Left lobe of liver (tissue), 2 donors: ENCODE measurements at regions not wholly inside any gene's neighbourhood (a gene's known extent, or its start where the extent isn't known, plus 50 kb on each side); places are given as distances from the start of the nearest gene placed in this dataset.
"Not testable (repeated sequence)": the region's sequence is repeated elsewhere in the genome, so short reads cannot be mapped to it uniquely, and the experiment has no call there.

Source experiments
- ATAC-seq: fragments of 200-7000 bp; cut with Tn5 transposase; one replicate; pipeline ENCODE4 v1.9.1; 2020; ENCODE audit warnings: mild to moderate bottlenecking, moderate library complexity
- DNase-seq: peaks from one replicate; pipeline ENCODE4 v3.0.0-alpha.2; 2020; ENCODE audit warnings: low spot score
- donor health status: DM: no; HTN: no; CAD: no; lungs with moderate emphysema.
- donor health status: DM: no; HTN: yes; CAD: no.

- no peak for DNase-seq
- no peak for ATAC-seq
Observed at GRCh38 chr4:117014236-117014635, 71.1 kb downstream of the TRAM1L1 start.

DNA sequence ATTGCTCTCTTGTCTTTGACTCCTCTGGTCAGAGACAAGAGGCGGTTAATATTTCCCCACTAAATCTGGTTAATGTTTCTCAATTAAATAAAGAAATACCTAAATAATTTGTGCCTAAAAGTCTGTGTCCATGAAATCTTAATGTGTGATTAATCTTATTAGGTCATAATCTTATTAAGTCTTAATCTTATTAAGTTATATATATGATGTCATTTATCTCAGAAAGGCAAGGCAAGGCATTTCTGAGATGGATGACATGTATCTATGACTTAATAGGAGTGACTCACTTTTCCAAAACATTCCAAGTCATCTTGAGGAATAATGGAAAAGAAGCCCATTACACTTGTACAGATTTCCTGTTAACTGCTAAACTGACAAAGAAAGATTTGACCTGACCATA is 74.7 kb downstream of the TRAM1L1 start:
- no peak for DNase-seq
- no peak for ATAC-seq

DNA sequence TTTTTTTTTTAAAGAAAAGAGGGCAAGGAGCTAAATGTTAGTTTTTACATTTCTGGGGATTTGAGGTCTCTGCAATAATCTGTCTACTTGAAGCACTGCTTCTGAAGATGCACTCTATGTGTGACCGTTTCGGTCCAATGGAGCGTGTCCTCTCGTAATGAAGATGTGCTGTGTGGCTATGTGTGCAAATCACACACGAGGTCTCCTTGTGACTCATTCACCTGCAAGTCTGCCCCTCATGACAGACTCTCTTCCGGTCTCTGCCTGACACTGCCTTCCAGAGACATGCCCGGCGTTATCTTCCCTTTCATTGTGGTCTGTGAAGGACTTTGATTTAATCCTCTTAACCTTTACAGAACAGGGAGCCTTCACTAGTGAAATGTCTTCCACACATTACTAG is 84.3 kb downstream of the TRAM1L1 start:
- ATAC-seq (no peak), DNase-seq (no peak)

GRCh38 chr4:116982656-116983055 is 102.7 kb downstream of the TRAM1L1 start:
- DNase-seq (no peak), ATAC-seq (no peak)

- not testable (repeated sequence) for ATAC-seq, DNase-seq
Observed at GRCh38 chr4:116980436-116980835, 104.9 kb downstream of the TRAM1L1 start.

DNA sequence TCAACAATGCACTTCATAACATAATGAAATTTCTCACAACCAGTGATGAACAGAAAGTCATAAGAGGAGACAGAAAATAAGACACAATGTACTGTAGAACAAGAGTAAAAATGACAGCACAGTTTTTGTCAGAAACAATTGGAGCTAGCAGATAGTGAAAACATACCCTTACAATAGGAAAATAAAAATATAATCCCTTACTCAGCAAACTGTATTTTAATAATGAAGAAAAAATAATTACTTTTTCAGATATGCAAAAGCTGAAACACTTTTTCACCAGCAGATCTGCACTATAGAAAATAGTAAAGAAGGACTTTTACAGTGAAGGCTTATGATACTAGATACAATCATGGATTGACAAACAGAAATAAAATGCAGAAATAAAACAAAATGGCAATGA is 126.3 kb downstream of the TRAM1L1 start:
- no peak for DNase-seq
- ATAC-seq, result no peak

- ATAC-seq (no peak), DNase-seq (no peak)
Observed at GRCh38 chr4:116953947-116954346, 131.4 kb downstream of the TRAM1L1 start.

DNA sequence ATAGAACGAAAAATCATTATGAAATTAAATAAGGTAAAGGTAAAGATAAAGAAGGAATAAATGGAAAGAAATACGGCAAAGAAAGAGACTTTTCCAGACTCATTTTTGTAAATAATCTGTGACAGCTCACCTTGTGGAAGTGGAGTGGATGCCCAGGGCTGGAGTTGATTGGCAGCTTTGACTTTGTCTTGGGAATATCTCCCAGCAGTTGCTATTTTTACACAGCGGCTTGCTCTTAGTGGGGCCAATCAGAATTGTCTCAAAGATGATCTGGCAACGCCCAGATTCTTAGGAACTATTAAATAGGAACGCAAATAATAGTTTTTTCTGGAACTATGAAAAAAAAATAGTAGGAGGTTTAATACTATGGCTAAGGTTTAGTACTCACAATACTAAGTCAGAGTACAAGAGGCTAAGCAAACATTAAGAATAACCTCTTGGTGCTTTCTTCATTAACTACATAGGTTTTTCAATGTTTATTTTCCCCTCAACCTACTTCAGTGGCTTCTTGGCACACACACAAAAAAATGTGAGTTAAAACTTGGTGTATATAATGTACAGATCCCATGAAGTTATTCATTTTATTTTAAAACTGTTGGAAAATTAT is 132.7 kb downstream of the TRAM1L1 start:
- no peak for ATAC-seq

DNA sequence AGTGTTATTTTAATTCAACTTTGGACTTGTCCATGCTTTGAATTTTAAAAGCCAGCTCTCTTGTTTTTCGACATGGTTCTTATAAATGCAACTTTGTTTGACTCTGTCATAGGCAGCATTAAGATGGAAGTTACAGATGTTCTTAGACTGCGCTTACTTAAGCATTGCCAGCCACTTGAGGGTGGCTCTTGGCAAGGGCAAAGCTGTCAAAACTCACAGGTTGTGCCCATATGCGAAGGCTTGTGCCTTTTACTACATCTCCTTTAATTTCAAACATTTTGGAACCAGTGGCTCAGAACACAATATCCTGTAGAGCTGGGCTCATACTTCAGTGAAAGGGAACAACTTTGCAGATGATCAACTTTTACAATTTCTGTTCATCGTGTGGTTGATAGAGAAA is 135.5 kb downstream of the TRAM1L1 start:
- no peak for ATAC-seq
- DNase-seq, result no peak

More for the DNA sequence above, 132.7 kb downstream of the TRAM1L1 start:
- no peak for DNase-seq

DNA sequence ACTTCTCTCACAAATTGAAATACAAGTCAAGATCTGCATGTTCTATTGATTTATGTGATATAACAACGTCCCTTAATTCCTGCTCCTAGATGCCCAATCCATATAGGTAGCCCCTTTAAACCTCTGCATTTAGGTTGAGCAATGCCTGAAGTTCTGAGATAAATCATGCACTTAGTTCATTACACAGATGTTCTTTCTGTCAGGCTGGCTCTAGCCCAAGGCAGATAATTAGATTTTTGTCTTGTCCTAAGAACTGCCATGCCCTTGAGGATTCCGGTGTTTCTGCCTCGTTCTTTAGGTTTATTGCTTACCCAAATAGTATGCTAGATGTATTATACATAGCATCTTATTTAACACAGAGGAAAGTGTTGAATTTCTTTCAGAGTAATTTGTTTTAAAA is 143.1 kb downstream of the TRAM1L1 start:
- ATAC-seq (no peak), DNase-seq (no peak)

- no peak for DNase-seq
- no peak for ATAC-seq
Observed at GRCh38 chr4:116930329-116930728, 155.0 kb downstream of the TRAM1L1 start.

DNA sequence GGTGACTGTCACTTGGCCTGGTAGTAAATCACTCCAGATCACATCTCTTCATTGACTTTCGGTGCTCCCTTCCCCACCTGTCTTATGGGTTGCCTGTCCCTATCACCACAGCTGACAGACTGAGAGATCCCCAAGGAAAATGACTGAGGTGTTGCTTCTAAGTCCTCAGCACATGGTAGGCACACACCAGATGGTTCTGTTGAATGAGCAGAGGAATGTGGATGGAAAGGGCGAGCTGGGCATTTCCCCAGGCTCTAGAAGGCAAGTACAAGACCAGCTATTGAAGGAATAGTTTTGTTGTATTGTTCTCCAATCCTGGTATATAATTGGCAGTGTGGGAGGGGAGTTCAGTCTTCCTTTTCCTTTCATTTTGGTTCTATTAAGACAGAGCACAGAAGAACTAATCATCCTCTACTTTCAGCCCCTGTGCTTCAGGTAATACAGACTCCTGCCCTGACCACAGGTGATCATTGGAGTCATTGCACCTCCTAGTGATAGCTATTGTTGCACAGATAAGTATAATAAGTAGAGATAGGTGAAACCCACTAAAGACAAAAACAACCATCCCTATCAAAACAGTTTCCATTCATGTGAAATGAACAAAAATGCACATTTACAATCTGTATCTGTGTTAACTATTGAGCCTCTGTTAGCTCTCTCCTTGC is 158.6 kb downstream of the TRAM1L1 start:
- DNase-seq, result no peak
- peak; percentile 76 for ATAC-seq

GRCh38 chr4:116925900-116926457 is 159.4 kb downstream of the TRAM1L1 start:
- DNase-seq (no peak), ATAC-seq (peak; percentile 51)

DNA sequence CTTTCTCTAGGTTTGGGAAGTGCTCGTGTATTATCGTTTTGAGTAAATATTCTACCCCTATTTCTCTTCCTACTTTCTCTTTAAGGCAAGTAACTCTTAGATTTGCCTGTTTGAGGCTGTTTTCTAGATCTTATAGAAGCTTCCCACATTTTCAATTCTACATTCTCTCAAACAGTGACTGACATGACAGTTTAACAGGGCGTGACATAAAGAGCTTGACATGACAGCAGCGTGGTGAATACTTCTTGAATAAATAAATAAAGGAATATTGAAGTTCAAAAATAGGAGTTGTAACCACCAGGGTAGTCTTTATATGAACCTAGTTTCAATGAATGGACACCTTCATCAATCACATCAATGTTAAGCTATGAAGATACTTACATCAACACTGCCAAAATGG is 162.0 kb downstream of the TRAM1L1 start:
- no peak for ATAC-seq
- no peak for DNase-seq

DNA sequence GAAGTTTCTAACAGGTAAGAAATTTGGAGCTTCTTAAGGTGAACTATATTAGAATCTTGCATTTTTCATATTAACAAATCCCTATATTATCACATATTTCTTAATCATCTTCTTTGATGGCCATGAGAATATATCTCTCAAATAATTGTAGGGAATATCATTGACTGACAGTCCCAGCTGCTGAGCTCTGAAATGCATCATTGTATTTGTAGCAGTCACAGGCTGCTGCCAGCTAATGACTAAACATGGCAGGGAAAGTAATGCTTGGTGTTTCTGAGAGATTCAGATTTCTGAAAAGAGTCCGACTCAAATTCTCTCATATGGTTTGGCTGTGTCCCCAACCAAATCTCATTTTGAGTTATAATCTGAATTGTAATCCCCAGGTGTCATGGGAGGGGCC is 171.9 kb downstream of the TRAM1L1 start:
- ATAC-seq, result no peak
- no peak for DNase-seq

DNA sequence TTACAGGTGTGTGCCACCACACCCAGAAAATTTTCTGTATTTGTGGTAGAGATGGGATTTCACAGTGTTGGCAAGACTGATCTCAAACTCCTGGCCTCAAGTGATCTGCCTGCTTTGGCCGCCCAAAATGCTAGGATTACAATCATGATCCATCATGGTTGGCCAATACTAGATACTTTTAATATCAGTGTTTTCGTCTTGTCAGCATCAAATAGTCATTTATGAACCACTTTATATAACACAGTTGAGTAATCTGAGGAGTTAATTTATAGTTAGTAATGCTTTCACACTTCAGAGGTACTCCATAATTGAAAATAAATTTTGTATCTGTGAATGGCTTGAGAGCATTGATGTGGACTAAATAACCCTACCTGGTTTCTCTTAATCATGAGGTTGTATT is 178.6 kb downstream of the TRAM1L1 start:
- ATAC-seq (no peak), DNase-seq (no peak)

GRCh38 chr4:116899561-116899960 is 185.8 kb downstream of the TRAM1L1 start:
- no peak for ATAC-seq
- no peak for DNase-seq

DNA sequence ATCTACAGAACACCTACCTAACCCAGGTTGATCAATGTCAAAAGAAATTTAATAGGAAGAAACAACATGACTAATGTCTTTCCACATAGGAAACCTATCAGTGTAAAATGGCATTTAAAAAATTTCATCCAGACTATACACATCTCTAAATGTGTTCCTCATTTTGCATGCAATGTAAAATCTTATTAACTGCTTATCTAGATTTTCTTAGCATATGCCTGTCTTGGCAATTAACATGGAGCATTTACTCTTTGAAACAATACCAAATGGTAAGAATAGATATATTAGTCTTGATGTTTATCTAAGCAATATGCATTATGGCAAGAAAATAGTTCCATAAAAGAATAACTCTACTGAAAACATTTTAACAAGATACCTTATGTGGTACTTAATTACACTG is 199.8 kb downstream of the TRAM1L1 start:
- ATAC-seq (no peak), DNase-seq (no peak)

DNA sequence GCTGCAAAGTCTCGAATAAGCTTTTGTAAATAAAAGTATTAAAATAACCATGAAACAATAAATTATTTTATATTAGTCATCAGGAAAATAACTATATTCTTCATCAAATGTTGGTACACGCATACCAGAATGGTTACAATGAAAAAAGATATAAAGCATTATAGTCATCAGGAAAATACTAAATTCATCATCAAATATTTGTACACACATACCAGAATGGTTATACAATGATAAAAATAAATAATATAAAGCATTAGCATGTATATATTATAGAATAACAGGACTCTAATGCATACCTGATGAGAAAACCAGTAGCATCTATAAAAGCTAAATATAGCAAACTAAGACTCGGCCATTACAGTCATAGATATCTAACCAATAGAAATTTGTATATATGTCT is 202.9 kb downstream of the TRAM1L1 start:
- ATAC-seq (no peak), DNase-seq (no peak)

DNA sequence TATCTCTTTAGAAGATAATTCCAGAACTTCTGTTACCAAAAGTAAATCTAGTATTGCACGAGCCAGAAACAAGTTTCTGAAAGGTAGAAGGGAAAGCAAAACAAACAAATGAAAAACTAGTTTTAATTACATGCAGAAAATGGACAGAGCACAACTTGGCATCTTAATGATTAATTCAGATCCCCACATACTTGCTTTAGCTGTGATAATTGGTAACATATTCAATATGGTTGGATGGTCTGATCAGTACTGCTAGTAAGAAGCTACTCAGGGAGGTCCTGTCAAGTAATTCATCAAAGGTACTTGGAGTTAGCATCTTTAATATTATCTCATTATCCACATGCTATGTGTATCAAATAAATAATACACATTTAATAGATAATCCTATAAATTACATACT is 204.3 kb downstream of the TRAM1L1 start:
- no peak for ATAC-seq
- DNase-seq, result no peak

- DNase-seq (no peak), ATAC-seq (peak; percentile 39)
Observed at GRCh38 chr4:116880625-116881024, 204.8 kb downstream of the TRAM1L1 start.

GRCh38 chr4:116878280-116878679 is 207.1 kb downstream of the TRAM1L1 start:
- ATAC-seq (no peak), DNase-seq (no peak)

- ATAC-seq, result no peak
- no peak for DNase-seq
Observed at GRCh38 chr4:116877069-116877468, 208.3 kb downstream of the TRAM1L1 start.
